RWPE2 (cell line): ENCODE measurements at regions not wholly inside any gene's neighbourhood (a gene's known extent, or its start where the extent isn't known, plus 50 kb on each side); places are given as distances from the start of the nearest gene placed in this dataset.

ENCODE experiments used
- ATAC-seq: fragments of 200-7000 bp; cut with Tn5 transposase; 3 replicates; pipeline ENCODE4 v1.9.1; 2021; ENCODE audit warnings: low read depth
- DNase-seq: peaks from one replicate; pipeline ENCODE4 v3.0.0-alpha.2; 2020; ENCODE audit warnings: low spot score
- H3K27ac ChIP-seq: fragments of 450-650 bp; 2 replicates; pipeline ENCODE4 v1.5.1; 2017; ENCODE audit warnings: mild to moderate bottlenecking; ENCODE audit not compliant: poor library complexity, severe bottlenecking
- H3K27me3 ChIP-seq: fragments of 250-450 bp; sonication (Bioruptor Pico); 2 replicates; pipeline ENCODE4 v1.5.1; 2021; ENCODE audit warnings: mild to moderate bottlenecking, moderate library complexity; ENCODE audit not compliant: insufficient read depth, poor library complexity, severe bottlenecking
- H3K36me3 ChIP-seq: fragments of 250-450 bp; sonication (Bioruptor Pico); 2 replicates; pipeline ENCODE4 v1.5.1; 2020; ENCODE audit warnings: low read depth, mild to moderate bottlenecking, moderate library complexity
- H3K4me1 ChIP-seq: fragments of 250-450 bp; sonication (Bioruptor Pico); 2 replicates; pipeline ENCODE4 v1.5.1; 2021; ENCODE audit warnings: mild to moderate bottlenecking, moderate library complexity; ENCODE audit not compliant: insufficient read depth, poor library complexity, severe bottlenecking
- H3K4me3 ChIP-seq: fragments of 250-450 bp; sonication (Bioruptor Pico); 2 replicates; pipeline ENCODE4 v1.5.1; 2021; ENCODE audit warnings: mild to moderate bottlenecking, moderate library complexity; ENCODE audit not compliant: severe bottlenecking
- H3K9me3 ChIP-seq: fragments of 250-450 bp; sonication (Bioruptor Pico); 2 replicates; pipeline ENCODE4 v1.5.1; 2021; ENCODE audit warnings: mild to moderate bottlenecking, moderate library complexity; ENCODE audit not compliant: severe bottlenecking
- CTCF ChIP-seq: fragments of 450-650 bp; IDR thresholded peaks from one replicate; pipeline ENCODE4 v1.5.1; 2017; ENCODE audit warnings: mild to moderate bottlenecking, moderate library complexity; ENCODE audit not compliant: poor library complexity, severe bottlenecking

- Histone ChIP-seq H3K36me3 (no peaks in the 10 kb centered on the region), H3K27me3 (no peaks in the 10 kb centered on the region), H3K9me3 (no peaks in the 10 kb centered on the region), H3K4me3 (no peak overlapping the region), H3K27ac (no peak overlapping the region), H3K4me1 (no peaks in the 10 kb centered on the region)
- ATAC-seq = no peak
- TF ChIP-seq CTCF = no peak
- no peak for DNase-seq
Measured at GRCh38 chr1:47616036-47616435, 178.2 kb downstream of the FOXD2 start.

GRCh38 chr1:47616906-47617305 lies 179.1 kb downstream of the FOXD2 start:
- no peaks in the 10 kb centered on the region for H3K4me1 ChIP-seq
- ATAC-seq (no peak), DNase-seq (no peak)
- H3K36me3 ChIP-seq = no peaks in the 10 kb centered on the region
- no peaks in the 10 kb centered on the region for H3K9me3 ChIP-seq
- no peak overlapping the region for H3K4me3 ChIP-seq
- H3K27me3 ChIP-seq = no peaks in the 10 kb centered on the region
- H3K27ac ChIP-seq = no peak overlapping the region
- no peak for TF ChIP-seq CTCF

DNA sequence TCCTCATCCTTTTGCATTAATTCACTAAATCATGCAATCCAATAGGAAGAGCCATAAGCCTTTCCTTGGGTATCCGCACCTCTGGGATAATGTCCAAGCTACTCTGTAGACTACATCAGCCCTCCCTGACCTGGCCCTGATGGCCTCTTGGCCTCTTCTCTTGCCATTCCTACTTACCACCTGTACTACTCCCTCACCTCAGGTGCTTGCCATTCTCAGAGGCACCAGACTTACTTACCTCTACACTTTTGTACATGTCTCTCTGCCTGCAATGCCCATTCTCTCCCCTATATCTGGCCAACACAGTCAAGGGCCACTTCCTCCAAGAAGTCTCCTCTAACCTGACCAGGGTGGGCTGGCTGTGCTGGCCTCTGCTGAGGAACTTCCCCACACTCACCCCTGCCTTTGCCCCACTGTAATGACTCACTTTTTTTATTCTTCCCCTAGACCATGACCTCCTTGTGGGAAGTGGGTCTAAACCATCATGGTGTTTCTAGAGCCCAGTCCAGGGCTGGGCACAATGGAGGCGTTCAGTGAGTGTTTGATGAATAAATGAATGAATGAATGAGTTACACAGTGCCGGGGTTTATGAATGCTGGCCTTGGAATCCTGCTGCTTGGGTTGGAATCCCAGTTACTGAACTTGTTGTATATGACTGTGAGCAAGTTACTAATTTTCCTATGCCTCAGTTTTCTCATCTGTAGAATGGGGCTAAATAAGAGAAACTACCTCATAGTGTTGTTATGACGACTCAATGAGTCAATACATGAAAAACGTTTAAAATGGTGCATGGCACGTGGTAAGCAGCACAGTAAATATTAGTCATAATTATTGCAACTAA lies 179.8 kb downstream of the FOXD2 start:
- no peaks in the 10 kb centered on the region for H3K4me1 ChIP-seq
- no peaks in the 10 kb centered on the region for H3K9me3 ChIP-seq
- no peak overlapping the region for H3K4me3 ChIP-seq
- H3K27ac ChIP-seq = no peak overlapping the region
- H3K27me3 ChIP-seq = no peaks in the 10 kb centered on the region
- no peak for DNase-seq
- no peak for ATAC-seq
- no peaks in the 10 kb centered on the region for H3K36me3 ChIP-seq
- TF ChIP-seq CTCF = no peak

DNA sequence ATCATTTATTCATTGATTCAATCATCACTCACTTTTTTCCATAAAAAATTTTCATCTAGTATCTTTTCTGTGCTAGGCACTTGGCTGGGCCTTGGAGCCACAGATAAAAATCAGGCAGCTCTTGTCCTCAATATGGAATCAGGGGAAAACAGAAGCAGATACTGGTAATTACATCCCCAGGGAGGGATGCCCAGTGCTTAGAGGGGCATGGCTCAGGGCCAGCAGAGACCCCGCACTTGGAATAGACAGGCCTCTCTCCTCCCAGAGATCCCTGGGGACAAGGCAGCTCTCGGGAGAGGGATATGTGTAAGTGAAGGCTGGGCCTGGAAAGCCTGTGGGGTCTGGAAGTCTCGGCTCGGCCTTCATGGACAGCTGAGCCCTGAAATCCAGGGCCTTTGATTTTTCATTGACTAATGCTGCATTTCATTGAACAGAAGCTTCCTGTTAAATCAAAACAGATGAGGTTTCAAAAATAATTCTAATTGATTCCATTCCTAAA lies 180.4 kb downstream of the FOXD2 start:
- no peak overlapping the region for H3K27ac ChIP-seq
- H3K36me3 ChIP-seq = no peaks in the 10 kb centered on the region
- H3K4me1 ChIP-seq = no peaks in the 10 kb centered on the region
- no peak for DNase-seq
- H3K9me3 ChIP-seq = no peaks in the 10 kb centered on the region
- TF ChIP-seq CTCF = no peak
- no peak for ATAC-seq
- no peaks in the 10 kb centered on the region for H3K27me3 ChIP-seq
- H3K4me3 ChIP-seq = no peak overlapping the region

- no peak for DNase-seq
- no peak overlapping the region for H3K27ac ChIP-seq
- no peak for ATAC-seq
Measured at GRCh38 chr1:47618830-47619229, 181.0 kb downstream of the FOXD2 start.

More at GRCh38 chr1:47618830-47619229, 181.0 kb downstream of the FOXD2 start:
- TF ChIP-seq CTCF = no peak
- Histone ChIP-seq H3K27me3 (no peaks in the 10 kb centered on the region), H3K4me1 (no peaks in the 10 kb centered on the region), H3K4me3 (no peak overlapping the region), H3K36me3 (no peaks in the 10 kb centered on the region), H3K9me3 (no peaks in the 10 kb centered on the region)
